ENCODE measurements at regions not wholly inside any gene's neighbourhood (a gene's known extent, or its start where the extent isn't known, plus 50 kb on each side); places are given as distances from the start of the nearest gene placed in this dataset.

- DNase-seq (ENCODE audit: low spot score): no peak
Measured at GRCh38 chr15:69576948-69577351, 124.3 kb downstream of the RPLP1 start.

- DNase-seq (ENCODE audit: low spot score): no peak
Measured at GRCh38 chr15:69577397-69577796, 124.8 kb downstream of the RPLP1 start.

- no peak for DNase-seq (ENCODE audit: low spot score)
Measured at GRCh38 chr15:69578252-69578651, 125.6 kb downstream of the RPLP1 start.

- DNase-seq (ENCODE audit: low spot score): no peak
Measured at GRCh38 chr15:69578787-69579583, 126.4 kb downstream of the RPLP1 start.

GRCh38 chr15:69579950-69580618, 127.5 kb downstream of the RPLP1 start:
- no peak for DNase-seq (ENCODE audit: low spot score)

- DNase-seq (ENCODE audit: low spot score): no peak
Measured at GRCh38 chr15:69583626-69584025, 131.0 kb downstream of the RPLP1 start.

GRCh38 chr15:69585937-69586336, 133.3 kb downstream of the RPLP1 start:
- DNase-seq (ENCODE audit: low spot score): no peak

GRCh38 chr15:69586721-69587120, 134.1 kb downstream of the RPLP1 start:
- no peak for DNase-seq (ENCODE audit: low spot score)

GRCh38 chr15:69587723-69588426, 135.3 kb downstream of the RPLP1 start:
- DNase-seq (ENCODE audit: low spot score): no peak

- no peak for DNase-seq (ENCODE audit: low spot score)
Measured at GRCh38 chr15:69590201-69590710, 137.6 kb downstream of the RPLP1 start.

GRCh38 chr15:69590932-69591524, 138.4 kb downstream of the RPLP1 start:
- no peak for DNase-seq (ENCODE audit: low spot score)

- DNase-seq (ENCODE audit: low spot score): no peak
Measured at GRCh38 chr15:69591905-69592508, 139.4 kb downstream of the RPLP1 start.

- no peak for DNase-seq (ENCODE audit: low spot score)
Measured at GRCh38 chr15:69592954-69593353, 140.3 kb downstream of the RPLP1 start.

GRCh38 chr15:69593488-69593887, 140.9 kb downstream of the RPLP1 start:
- DNase-seq (ENCODE audit: low spot score): no peak

- DNase-seq (ENCODE audit: low spot score): no peak
Measured at GRCh38 chr15:69593981-69594966, 141.7 kb downstream of the RPLP1 start.

GRCh38 chr15:69595009-69595791, 142.6 kb downstream of the RPLP1 start:
- DNase-seq (ENCODE audit: low spot score): no peak

- no peak for DNase-seq (ENCODE audit: low spot score)
Measured at GRCh38 chr15:69597061-69597592, 144.5 kb downstream of the RPLP1 start.

GRCh38 chr15:69599271-69599670, 146.7 kb downstream of the RPLP1 start:
- no peak for DNase-seq (ENCODE audit: low spot score)

- DNase-seq (ENCODE audit: low spot score): no peak
Measured at GRCh38 chr15:69600556-69601085, 148.0 kb downstream of the RPLP1 start.

Measured in COLO829 (cell line).